HCT116 (cell line): ENCODE measurements at regions not wholly inside any gene's neighbourhood (a gene's known extent, or its start where the extent isn't known, plus 50 kb on each side); places are given as distances from the start of the nearest gene placed in this dataset.

ENCODE experiments used
- ATF3 ChIP-seq: IDR thresholded peaks from 2 replicates; pipeline ENCODE4 v1.6.1; 2012
- CTCF ChIP-seq, 3 experiments: fragments of 200-600 bp in 1 of 3; sonication (generic) in 1 of 3; IDR thresholded peaks in 2 of 3; conservative IDR thresholded peaks in 1 of 3; 2 replicates each; pipeline ENCODE4 v1.5.1; 2012 to 2017; ENCODE audit warnings: low read depth in 2 of 3, low read length in 2 of 3, antibody characterized with exemption in 1 of 3, borderline replicate concordance in 1 of 3, control low read depth in 1 of 3, mild to moderate bottlenecking in 1 of 3, mixed read lengths in 1 of 3, mixed run types in 1 of 3, moderate library complexity in 1 of 3; ENCODE audit not compliant: insufficient read depth in 1 of 3
- EGR1 ChIP-seq: IDR thresholded peaks from 2 replicates; pipeline ENCODE4 v1.6.1; 2012; ENCODE audit warnings: low read depth
- ELF1 ChIP-seq: IDR thresholded peaks from 2 replicates; pipeline ENCODE4 v1.6.1; 2012; ENCODE audit warnings: low read depth, borderline replicate concordance
- EZH2 ChIP-seq: fragments of 200-600 bp; sonication (generic); IDR thresholded peaks from 2 replicates; pipeline ENCODE4 v1.6.1; 2017; ENCODE audit warnings: antibody characterized with exemption, mixed run types
- EZH2phosphoT487 ChIP-seq: fragments of 200-600 bp; IDR thresholded peaks from 2 replicates; pipeline ENCODE4 v1.6.1; 2018; ENCODE audit warnings: antibody characterized with exemption, borderline replicate concordance
- JUND ChIP-seq: IDR thresholded peaks from 2 replicates; pipeline ENCODE4 v1.6.1; 2012
- POLR2A ChIP-seq: IDR thresholded peaks from 2 replicates; pipeline ENCODE4 v1.7.0; 2011; ENCODE audit warnings: borderline replicate concordance; ENCODE audit not compliant: insufficient read depth, insufficient read length; ENCODE audit errors: extremely low read depth
- POLR2AphosphoS5 ChIP-seq: IDR thresholded peaks from 2 replicates; pipeline ENCODE4 v1.6.1; 2011; ENCODE audit warnings: mild to moderate bottlenecking, low read depth, low read length, moderate library complexity
- RAD21 ChIP-seq: IDR thresholded peaks from 2 replicates; pipeline ENCODE4 v1.6.1; 2012; ENCODE audit warnings: low read depth, mild to moderate bottlenecking
- REST ChIP-seq: IDR thresholded peaks from 2 replicates; pipeline ENCODE4 v1.6.1; 2012; ENCODE audit warnings: low read depth
- SIN3A ChIP-seq: IDR thresholded peaks from 2 replicates; pipeline ENCODE4 v1.6.1; 2012; ENCODE audit warnings: low read depth
- ZFX ChIP-seq: fragments of 450-650 bp; IDR thresholded peaks from 2 replicates; pipeline ENCODE4 v1.6.1; 2017

- no peak for TF ChIP-seq POLR2A
- TF ChIP-seq RAD21 = no peak
- TF ChIP-seq CTCF (IDR thresholded peaks at IDR 0.05 in 2 of 3, conservative IDR thresholded peaks at IDR 0.05 in 1 of 3; ENCODE audit: borderline replicate concordance in 1 of 3, insufficient read depth in 1 of 3, low read depth in 2 of 3, low read length in 2 of 3) = no peak
- TF ChIP-seq ATF3 = no peak
- no peak for TF ChIP-seq EZH2
- TF ChIP-seq EGR1 = no peak
- no peak for TF ChIP-seq REST
- TF ChIP-seq POLR2AphosphoS5 = no peak
- no peak for TF ChIP-seq SIN3A
- TF ChIP-seq JUND = no peak
- no peak for TF ChIP-seq EZH2phosphoT487
- TF ChIP-seq ELF1 = no peak
- no peak for TF ChIP-seq ZFX
Observed at GRCh38 chr4:26077756-26078155, 163.7 kb downstream of the SMIM20 start.
